CD14-positive monocyte (primary cell): ENCODE measurements at regions not wholly inside any gene's neighbourhood (a gene's known extent, or its start where the extent isn't known, plus 50 kb on each side); places are given as distances from the start of the nearest gene placed in this dataset.

ENCODE experiments used
- DNase-seq, 3 donors: peaks; one replicate each; pipeline ENCODE4 v3.0.0-alpha.2; 2011 to 2022
- H2AFZ ChIP-seq: 2 replicates; pipeline ENCODE4 v1.6.0; 2012; ENCODE audit warnings: mild to moderate bottlenecking, low read depth, low read length, inconsistent platforms; ENCODE audit not compliant: insufficient read depth, poor library complexity, severe bottlenecking
- H3K27ac ChIP-seq, 2 donors: 1 replicate in 1 of 2; 2 replicates in 1 of 2; pipeline ENCODE4 v1.5.1; 2012 to 2013; ENCODE audit warnings: low read length in 2 of 2, control low read depth in 1 of 2, inconsistent platforms in 1 of 2, low read depth in 1 of 2, mild to moderate bottlenecking in 1 of 2
- H3K27me3 ChIP-seq, 2 donors: one replicate each; pipeline versions ENCODE4 v1.6.0 to v1.6.1; 2011 to 2013; ENCODE audit warnings: low read length in 2 of 2; ENCODE audit not compliant: control insufficient read depth in 2 of 2, insufficient read depth in 2 of 2
- H3K36me3 ChIP-seq, 2 donors: replicated peaks in 1 of 2; 1 replicate in 1 of 2; 2 replicates in 1 of 2; pipeline versions ENCODE4 v1.5.1 to v1.6.1; 2012 to 2013; ENCODE audit warnings: low read length in 2 of 2, control low read depth in 1 of 2, inconsistent platforms in 1 of 2, mild to moderate bottlenecking in 1 of 2; ENCODE audit not compliant: insufficient read depth in 2 of 2, control insufficient read depth in 1 of 2
- H3K4me1 ChIP-seq, 2 donors: 1 replicate in 1 of 2; 2 replicates in 1 of 2; pipeline versions ENCODE4 v1.5.1 to v1.6.1; 2012 to 2013; ENCODE audit warnings: low read length in 2 of 2, control low read depth in 1 of 2, inconsistent platforms in 1 of 2, mild to moderate bottlenecking in 1 of 2, moderate library complexity in 1 of 2; ENCODE audit not compliant: insufficient read depth in 2 of 2, control insufficient read depth in 1 of 2
- H3K4me2 ChIP-seq: replicated peaks from 2 replicates; pipeline ENCODE3; 2012; ENCODE audit warnings: low read length, moderate library complexity, mild to moderate bottlenecking; ENCODE audit not compliant: poor library complexity, severe bottlenecking; ENCODE audit errors: extremely low read depth
- H3K4me3 ChIP-seq, 3 experiments: fragments of 200-600 bp in 1 of 3; sonication (generic) in 1 of 3; replicated peaks in 1 of 3; 1 replicate in 2 of 3; 2 replicates in 1 of 3; pipeline ENCODE4 v1.5.1; 2011 to 2013; ENCODE audit warnings: low read length in 3 of 3, mild to moderate bottlenecking in 3 of 3, control low read depth in 2 of 3, low read depth in 2 of 3, inconsistent platforms in 1 of 3, moderate library complexity in 1 of 3
- H3K79me2 ChIP-seq: 2 replicates; pipeline ENCODE4 v1.6.0; 2012; ENCODE audit warnings: mild to moderate bottlenecking, control low read depth, inconsistent platforms, low read length, moderate library complexity; ENCODE audit not compliant: insufficient read depth
- H3K9ac ChIP-seq: 2 replicates; pipeline ENCODE4 v1.6.0; 2017; ENCODE audit warnings: low read length, mild to moderate bottlenecking; ENCODE audit not compliant: insufficient read depth, poor library complexity, severe bottlenecking
- H3K9me3 ChIP-seq, 2 donors: replicated peaks in 1 of 2; 1 replicate in 1 of 2; 2 replicates in 1 of 2; pipeline versions ENCODE4 v1.5.1 to v1.6.1; 2012 to 2013; ENCODE audit warnings: low read length in 2 of 2, control low read depth in 1 of 2; ENCODE audit not compliant: control insufficient read depth in 1 of 2, insufficient read depth in 1 of 2
- H4K20me1 ChIP-seq: 2 replicates; pipeline ENCODE4 v1.6.0; 2012; ENCODE audit warnings: mild to moderate bottlenecking, low read length, control low read depth, moderate library complexity; ENCODE audit not compliant: insufficient read depth
- H3K27ac Mint-ChIP-seq, 7 donors: one replicate each; pipeline ENCODE4 v1.8.0; 2020; ENCODE audit warnings: mild to moderate bottlenecking in 7 of 7, mixed read lengths in 7 of 7, moderate library complexity in 6 of 7, inconsistent platforms in 2 of 7
- H3K27me3 Mint-ChIP-seq, 3 donors: one replicate each; pipeline ENCODE4 v1.8.0; 2021 to 2022; ENCODE audit warnings: low read depth in 3 of 3, mild to moderate bottlenecking in 3 of 3, mixed read lengths in 3 of 3, moderate library complexity in 3 of 3, inconsistent platforms in 1 of 3
- H3K36me3 Mint-ChIP-seq, 2 donors: one replicate each; pipeline ENCODE4 v1.8.0; 2020; ENCODE audit warnings: mixed read lengths in 2 of 2, inconsistent platforms in 1 of 2, mild to moderate bottlenecking in 1 of 2
- H3K4me1 Mint-ChIP-seq: one replicate; pipeline ENCODE4 v1.8.0; 2020; ENCODE audit warnings: mild to moderate bottlenecking, mixed read lengths
- H3K4me3 Mint-ChIP-seq, 2 donors: one replicate each; pipeline ENCODE4 v1.8.0; 2020; ENCODE audit warnings: mild to moderate bottlenecking in 2 of 2, mixed read lengths in 2 of 2, moderate library complexity in 1 of 2
- H3K9me3 Mint-ChIP-seq, 7 donors: one replicate each; pipeline ENCODE4 v1.8.0; 2020 to 2022; ENCODE audit warnings: mixed read lengths in 7 of 7, mild to moderate bottlenecking in 6 of 7, moderate library complexity in 6 of 7, inconsistent platforms in 2 of 7
- CTCF ChIP-seq: fragments of 200-600 bp; IDR thresholded peaks from one replicate; pipeline ENCODE4 v1.8.0; 2022; ENCODE audit warnings: antibody characterized with exemption, mild to moderate bottlenecking
- WGBS: methylation state at CpG from one replicate; pipeline ENCODE4 v1.1.5; 2013; ENCODE audit warnings: missing lambda C conversion rate; ENCODE audit not compliant: insufficient coverage; 5-methylcytosine and 5-hydroxymethylcytosine counted together
- intact Hi-C, 2 donors: fragments of 100-400 bp; cut with micrococcal nuclease; formaldehyde crosslinking; loops; one replicate each; pipeline versions ENCODE4 v1.15.0 to v1.15.1; 2023

- no peak overlapping the region for H3K4me2 ChIP-seq
- no peak overlapping the region for H3K9ac ChIP-seq
- Mint-ChIP-seq H3K4me3 (no peak overlapping the region), H3K9me3 (peaks cover 0 to 1% (median 0%) of the 10 kb centered on the region in 7 donors), H3K27me3 (peaks cover 4 to 5% (median 4%) of the 10 kb centered on the region in 3 donors), H3K27ac (no peak overlapping the region), H3K36me3 (no peaks in the 10 kb centered on the region), H3K4me1 (no peaks in the 10 kb centered on the region)
- H3K27ac ChIP-seq, result no peak overlapping the region
- no peaks in the 10 kb centered on the region for H3K36me3 ChIP-seq
- H3K27me3 ChIP-seq, result no peaks in the 10 kb centered on the region
- no peak for DNase-seq
- no peak overlapping the region for H3K4me3 ChIP-seq
- no peak for TF ChIP-seq CTCF
- no peaks in the 10 kb centered on the region for H3K79me2 ChIP-seq
- H4K20me1 ChIP-seq, result no peaks in the 10 kb centered on the region
- H3K4me1 ChIP-seq, result no peaks in the 10 kb centered on the region
- H3K9me3 ChIP-seq, result no peaks in the 10 kb centered on the region
- intact Hi-C loops, result no loop called here
- WGBS, result no CpG with 5 or more reads among the region's 4 CpGs
- no peak overlapping the region for H2AFZ ChIP-seq
These were observed 99.9 kb upstream of the FAM216B start for GRCh38 chr13:42681326-42682100.

GRCh38 chr13:42684226-42684625, 97.2 kb upstream of the FAM216B start:
- intact Hi-C loops, result no loop called here
- H3K9ac ChIP-seq, result no peak overlapping the region
- H3K79me2 ChIP-seq, result no peaks in the 10 kb centered on the region
- DNase-seq, result no peak
- no peak overlapping the region for H2AFZ ChIP-seq
- no peak overlapping the region for H3K4me3 ChIP-seq
- 100% methylated on average over 1 of the region's 2 CpGs for WGBS
- no peak overlapping the region for H3K27ac ChIP-seq
- no peaks in the 10 kb centered on the region for H3K36me3 Mint-ChIP-seq
- no peak overlapping the region for H3K4me3 Mint-ChIP-seq
- no peaks in the 10 kb centered on the region for H3K36me3 ChIP-seq
- TF ChIP-seq CTCF, result no peak
- H3K27me3 ChIP-seq, result no peaks in the 10 kb centered on the region
- H3K9me3 Mint-ChIP-seq, result peaks cover 0 to 6% (median 1%) of the 10 kb centered on the region in 7 donors
- H3K27me3 Mint-ChIP-seq, result peaks cover 4 to 5% (median 4%) of the 10 kb centered on the region in 3 donors
- no peak overlapping the region for H3K4me2 ChIP-seq
- no peaks in the 10 kb centered on the region for H4K20me1 ChIP-seq
- H3K9me3 ChIP-seq, result no peaks in the 10 kb centered on the region
- no peaks in the 10 kb centered on the region for H3K4me1 ChIP-seq
- H3K27ac Mint-ChIP-seq, result no peak overlapping the region
- H3K4me1 Mint-ChIP-seq, result no peaks in the 10 kb centered on the region
